Osteoblast (primary cell): ENCODE measurements at regions not wholly inside any gene's neighbourhood (a gene's known extent, or its start where the extent isn't known, plus 50 kb on each side); places are given as distances from the start of the nearest gene placed in this dataset.

ENCODE experiments used
- DNase-seq: peaks from one replicate; pipeline ENCODE4 v3.0.0; 2011; ENCODE audit warnings: low spot score, mixed read lengths; ENCODE audit not compliant: insufficient read length; ENCODE audit errors: missing footprints
- H2AFZ ChIP-seq: 2 replicates; pipeline ENCODE4 v1.6.0; 2011; ENCODE audit warnings: mild to moderate bottlenecking, low read length
- H3K27ac ChIP-seq: 2 replicates; pipeline ENCODE4 v1.5.1; 2011; ENCODE audit warnings: mild to moderate bottlenecking, low read depth, low read length, moderate library complexity
- H3K27me3 ChIP-seq: 2 replicates; pipeline ENCODE4 v1.6.0; 2012; ENCODE audit warnings: mild to moderate bottlenecking, control low read depth, inconsistent platforms, low read length, moderate library complexity; ENCODE audit not compliant: insufficient read depth
- H3K36me3 ChIP-seq: 2 replicates; pipeline ENCODE4 v1.5.1; 2011; ENCODE audit warnings: mild to moderate bottlenecking, low read length, control low read depth, moderate library complexity; ENCODE audit not compliant: insufficient read depth
- H3K4me1 ChIP-seq: 2 replicates; pipeline ENCODE4 v1.5.1; 2011; ENCODE audit warnings: mild to moderate bottlenecking, low read length, control low read depth, moderate library complexity; ENCODE audit not compliant: insufficient read depth
- H3K4me2 ChIP-seq: 2 replicates; pipeline ENCODE4 v1.6.0; 2011; ENCODE audit warnings: mild to moderate bottlenecking, low read length; ENCODE audit not compliant: insufficient read depth
- H3K4me3 ChIP-seq: fragments of 200-600 bp; sonication (generic); 3 replicates; pipeline ENCODE4 v1.5.1; 2012; ENCODE audit warnings: mild to moderate bottlenecking, low read length, inconsistent platforms; ENCODE audit not compliant: insufficient read depth
- H3K79me2 ChIP-seq: 2 replicates; pipeline ENCODE4 v1.6.0; 2012; ENCODE audit warnings: mild to moderate bottlenecking, low read length, control low read depth, inconsistent platforms; ENCODE audit not compliant: insufficient read depth
- H3K9me3 ChIP-seq: 2 replicates; pipeline ENCODE4 v1.5.1; 2011; ENCODE audit warnings: low read depth, low read length, control low read depth
- H4K20me1 ChIP-seq: 2 replicates; pipeline ENCODE4 v1.6.0; 2012; ENCODE audit warnings: mild to moderate bottlenecking, low read length, control low read depth; ENCODE audit not compliant: insufficient read depth
- CTCF ChIP-seq: IDR thresholded peaks from 2 replicates; pipeline ENCODE4 v1.5.1; 2011; ENCODE audit warnings: mild to moderate bottlenecking, low read depth, low read length, moderate library complexity; ENCODE audit errors: extremely low read depth

- no peaks in the 10 kb centered on the region for H3K79me2 ChIP-seq
- no peak overlapping the region for H3K4me2 ChIP-seq
- H2AFZ ChIP-seq: no peak overlapping the region
- H3K4me3 ChIP-seq: no peak overlapping the region
- H3K9me3 ChIP-seq: no peaks in the 10 kb centered on the region
- H4K20me1 ChIP-seq: no peaks in the 10 kb centered on the region
- no peak for TF ChIP-seq CTCF
- H3K36me3 ChIP-seq: no peaks in the 10 kb centered on the region
- H3K27ac ChIP-seq: no peak overlapping the region
- no peaks in the 10 kb centered on the region for H3K4me1 ChIP-seq
- no peak for DNase-seq
- no peaks in the 10 kb centered on the region for H3K27me3 ChIP-seq
Measured at GRCh38 chr2:33804155-33804554, 205.1 kb upstream of the FAM98A start.

- TF ChIP-seq CTCF: no peak
- Histone ChIP-seq H3K27ac (no peak overlapping the region), H3K4me1 (no peaks in the 10 kb centered on the region), H3K27me3 (no peaks in the 10 kb centered on the region), H4K20me1 (no peaks in the 10 kb centered on the region), H3K79me2 (no peaks in the 10 kb centered on the region), H3K4me3 (no peak overlapping the region), H3K36me3 (no peaks in the 10 kb centered on the region), H3K9me3 (no peaks in the 10 kb centered on the region), H3K4me2 (no peak overlapping the region), H2AFZ (no peak overlapping the region)
- DNase-seq: no peak
Measured at GRCh38 chr2:33796511-33796910, 197.4 kb upstream of the FAM98A start.

DNA sequence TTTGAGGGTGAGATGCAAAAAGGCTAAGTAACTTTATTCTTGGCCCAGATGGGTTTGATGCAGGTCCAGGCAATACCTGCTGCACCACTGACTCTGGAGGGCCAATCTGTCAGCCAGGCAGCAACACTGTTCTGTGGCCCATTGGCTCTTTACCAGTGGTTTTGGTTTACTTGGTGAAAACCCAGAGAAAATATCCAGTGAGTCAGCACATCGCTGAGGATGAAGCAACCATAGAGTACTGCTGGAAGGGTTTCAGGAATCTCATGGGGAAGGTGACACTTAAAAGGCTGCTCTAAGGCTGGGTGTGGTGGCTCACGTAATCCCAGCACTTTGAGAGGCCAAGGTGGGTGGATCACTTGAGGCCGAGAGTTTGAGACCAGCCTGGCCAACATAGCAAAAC, 192.5 kb upstream of the FAM98A start:
- Histone ChIP-seq H3K36me3 (no peaks in the 10 kb centered on the region), H3K27ac (no peak overlapping the region), H3K79me2 (no peaks in the 10 kb centered on the region), H3K9me3 (no peaks in the 10 kb centered on the region), H3K4me2 (no peak overlapping the region), H3K4me1 (no peaks in the 10 kb centered on the region), H2AFZ (no peak overlapping the region), H4K20me1 (no peaks in the 10 kb centered on the region), H3K27me3 (no peaks in the 10 kb centered on the region), H3K4me3 (no peak overlapping the region)
- no peak for DNase-seq
- no peak for TF ChIP-seq CTCF

GRCh38 chr2:33788044-33788443, 188.9 kb upstream of the FAM98A start:
- Histone ChIP-seq H4K20me1 (no peaks in the 10 kb centered on the region), H3K4me1 (no peaks in the 10 kb centered on the region), H3K79me2 (no peaks in the 10 kb centered on the region), H3K27me3 (no peaks in the 10 kb centered on the region), H3K9me3 (no peaks in the 10 kb centered on the region), H2AFZ (no peak overlapping the region), H3K27ac (no peak overlapping the region), H3K36me3 (no peaks in the 10 kb centered on the region), H3K4me2 (no peak overlapping the region), H3K4me3 (no peak overlapping the region)
- TF ChIP-seq CTCF: no peak
- DNase-seq: no peak
